GM18873 (cell line): ENCODE measurements at regions not wholly inside any gene's neighbourhood (a gene's known extent, or its start where the extent isn't known, plus 50 kb on each side); places are given as distances from the start of the nearest gene placed in this dataset.

Experiments
- ATAC-seq: cut with Tn5 transposase; IDR thresholded peaks from one replicate; pipeline ENCODE4 v1.9.1; 2021; ENCODE audit warnings: mild to moderate bottlenecking, moderate library complexity, moderate number of reproducible peaks; ENCODE audit not compliant: unreplicated experiment, low FRiP score

GRCh38 chr5:88939300-88939699 is 56.3 kb upstream of the MEF2C start:
- ATAC-seq = no peak

GRCh38 chr5:88938488-88938887 is 55.5 kb upstream of the MEF2C start:
- no peak for ATAC-seq

- no peak for ATAC-seq
Observed at GRCh38 chr5:88937406-88937805, 54.4 kb upstream of the MEF2C start.

- no peak for ATAC-seq
Observed at GRCh38 chr5:88934439-88934838, 51.5 kb upstream of the MEF2C start.
